Neural cell (in vitro differentiated cells): ENCODE measurements at regions not wholly inside any gene's neighbourhood (a gene's known extent, or its start where the extent isn't known, plus 50 kb on each side); places are given as distances from the start of the nearest gene placed in this dataset.

Experiments used
- EP300 ChIP-seq: fragments of 450-650 bp; conservative IDR thresholded peaks from 2 replicates; pipeline ENCODE4 v1.6.1; 2014; ENCODE audit warnings: antibody characterized with exemption, mild to moderate bottlenecking, moderate library complexity; ENCODE audit not compliant: poor library complexity, severe bottlenecking
- RAD21 ChIP-seq: fragments of 450-650 bp; conservative IDR thresholded peaks from 2 replicates; pipeline ENCODE4 v1.6.1; 2014; ENCODE audit warnings: antibody characterized with exemption, mild to moderate bottlenecking, moderate library complexity
- SMC3 ChIP-seq: fragments of 450-650 bp; conservative IDR thresholded peaks from 2 replicates; pipeline ENCODE4 v1.6.1; 2014; ENCODE audit warnings: antibody characterized with exemption, mild to moderate bottlenecking, moderate library complexity; ENCODE audit not compliant: poor library complexity
- TF ChIP-seq, protein P1 (sequence below): fragments of 450-650 bp; IDR thresholded peaks from 2 replicates; pipeline ENCODE4 v1.5.1; 2014; ENCODE audit warnings: antibody characterized with exemption, mild to moderate bottlenecking, moderate library complexity; ENCODE audit not compliant: poor library complexity, severe bottlenecking

DNA sequence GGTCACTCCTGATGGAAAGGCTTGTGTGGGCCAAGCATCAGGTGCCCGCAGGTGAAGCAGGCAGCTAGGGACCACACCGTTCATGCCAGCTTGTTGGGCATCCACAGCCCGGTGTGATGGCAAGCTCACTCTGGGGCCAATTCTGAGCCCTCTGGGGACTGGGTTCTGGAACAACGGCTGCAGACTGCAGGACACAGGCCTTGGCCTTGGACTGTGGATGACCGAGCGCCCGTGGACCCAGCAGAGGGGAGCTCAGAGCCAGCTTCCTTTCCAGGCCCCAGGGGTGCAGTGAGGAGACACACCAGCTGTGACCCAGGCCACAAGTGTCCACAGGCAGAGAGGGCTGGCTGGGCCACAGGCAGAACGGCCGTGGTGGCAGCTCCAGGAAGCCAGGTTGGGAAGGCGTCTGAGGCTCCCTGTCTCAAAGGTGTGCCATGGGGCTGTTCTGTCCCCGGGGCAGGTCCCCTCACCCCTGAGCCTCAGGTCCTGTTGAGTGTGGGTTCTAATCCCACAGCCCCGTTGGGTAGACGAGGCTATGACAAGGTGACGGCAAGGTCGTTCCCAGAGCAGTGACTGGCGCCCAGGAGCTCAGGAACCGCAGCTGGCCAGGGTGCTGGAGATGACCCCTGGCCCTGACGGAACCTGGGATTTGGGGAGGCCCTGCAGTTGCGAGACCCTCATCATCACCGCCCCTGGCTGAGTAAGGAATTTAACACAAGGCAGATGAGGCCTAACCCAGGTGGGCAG, 1079.4 kb downstream of the BRD1 start:
- TF ChIP-seq, protein P1, sequence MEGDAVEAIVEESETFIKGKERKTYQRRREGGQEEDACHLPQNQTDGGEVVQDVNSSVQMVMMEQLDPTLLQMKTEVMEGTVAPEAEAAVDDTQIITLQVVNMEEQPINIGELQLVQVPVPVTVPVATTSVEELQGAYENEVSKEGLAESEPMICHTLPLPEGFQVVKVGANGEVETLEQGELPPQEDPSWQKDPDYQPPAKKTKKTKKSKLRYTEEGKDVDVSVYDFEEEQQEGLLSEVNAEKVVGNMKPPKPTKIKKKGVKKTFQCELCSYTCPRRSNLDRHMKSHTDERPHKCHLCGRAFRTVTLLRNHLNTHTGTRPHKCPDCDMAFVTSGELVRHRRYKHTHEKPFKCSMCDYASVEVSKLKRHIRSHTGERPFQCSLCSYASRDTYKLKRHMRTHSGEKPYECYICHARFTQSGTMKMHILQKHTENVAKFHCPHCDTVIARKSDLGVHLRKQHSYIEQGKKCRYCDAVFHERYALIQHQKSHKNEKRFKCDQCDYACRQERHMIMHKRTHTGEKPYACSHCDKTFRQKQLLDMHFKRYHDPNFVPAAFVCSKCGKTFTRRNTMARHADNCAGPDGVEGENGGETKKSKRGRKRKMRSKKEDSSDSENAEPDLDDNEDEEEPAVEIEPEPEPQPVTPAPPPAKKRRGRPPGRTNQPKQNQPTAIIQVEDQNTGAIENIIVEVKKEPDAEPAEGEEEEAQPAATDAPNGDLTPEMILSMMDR, result no peak
- TF ChIP-seq EP300 (no peak), RAD21 (no peak), SMC3 (no peak)
